Epithelial cell of proximal tubule (primary cell): ENCODE measurements at regions not wholly inside any gene's neighbourhood (a gene's known extent, or its start where the extent isn't known, plus 50 kb on each side); places are given as distances from the start of the nearest gene placed in this dataset.

Source experiments
- DNase-seq: peaks from one replicate; pipeline ENCODE4 v3.0.0-alpha.2; 2011; ENCODE audit warnings: low read depth
- H3K4me3 ChIP-seq: 2 replicates; pipeline ENCODE4 v1.5.1; 2011; ENCODE audit warnings: low read depth, mild to moderate bottlenecking, low read length
- CTCF ChIP-seq: conservative IDR thresholded peaks from 2 replicates; pipeline ENCODE4 v1.5.1; 2012; ENCODE audit warnings: low read depth, mild to moderate bottlenecking, low read length

- TF ChIP-seq CTCF, result no peak
Measured at GRCh38 chr6:158920311-158920905, 79.6 kb downstream of the RSPH3 start.

GRCh38 chr6:158919865-158920264, 80.1 kb downstream of the RSPH3 start:
- H3K4me3 ChIP-seq, result no peak overlapping the region
- no peak for DNase-seq
- TF ChIP-seq CTCF, result no peak

More at GRCh38 chr6:158920311-158920905, 79.6 kb downstream of the RSPH3 start:
- DNase-seq, result no peak
- H3K4me3 ChIP-seq, result no peak overlapping the region

- H3K4me3 ChIP-seq, result no peak overlapping the region
- TF ChIP-seq CTCF, result no peak
- no peak for DNase-seq
Measured at GRCh38 chr6:158916617-158917016, 83.4 kb downstream of the RSPH3 start.

- DNase-seq, result no peak
- no peak for TF ChIP-seq CTCF
- H3K4me3 ChIP-seq, result no peak overlapping the region
Measured at GRCh38 chr6:158914923-158915322, 85.1 kb downstream of the RSPH3 start.

- no peak for DNase-seq
- H3K4me3 ChIP-seq, result no peak overlapping the region
- TF ChIP-seq CTCF, result no peak
Measured at GRCh38 chr6:158913580-158913979, 86.4 kb downstream of the RSPH3 start.

GRCh38 chr6:158912655-158913054, 87.3 kb downstream of the RSPH3 start:
- DNase-seq, result no peak
- no peak for TF ChIP-seq CTCF
- no peak overlapping the region for H3K4me3 ChIP-seq

- no peak for DNase-seq
- no peak overlapping the region for H3K4me3 ChIP-seq
- no peak for TF ChIP-seq CTCF
Measured at GRCh38 chr6:158911746-158912480, 88.1 kb downstream of the RSPH3 start.
